C1 segment of cervical spinal cord (tissue), 14 donors: ENCODE measurements at regions not wholly inside any gene's neighbourhood (a gene's known extent, or its start where the extent isn't known, plus 50 kb on each side); places are given as distances from the start of the nearest gene placed in this dataset.
"Not testable (repeated sequence)": the region's sequence is repeated elsewhere in the genome, so short reads cannot be mapped to it uniquely, and the experiment has no call there.

Source experiments
- DNase-seq, 14 donors: peaks; one replicate each; lab custom pipeline; 2025; lab: John Stamatoyannopoulos, UW

DNA sequence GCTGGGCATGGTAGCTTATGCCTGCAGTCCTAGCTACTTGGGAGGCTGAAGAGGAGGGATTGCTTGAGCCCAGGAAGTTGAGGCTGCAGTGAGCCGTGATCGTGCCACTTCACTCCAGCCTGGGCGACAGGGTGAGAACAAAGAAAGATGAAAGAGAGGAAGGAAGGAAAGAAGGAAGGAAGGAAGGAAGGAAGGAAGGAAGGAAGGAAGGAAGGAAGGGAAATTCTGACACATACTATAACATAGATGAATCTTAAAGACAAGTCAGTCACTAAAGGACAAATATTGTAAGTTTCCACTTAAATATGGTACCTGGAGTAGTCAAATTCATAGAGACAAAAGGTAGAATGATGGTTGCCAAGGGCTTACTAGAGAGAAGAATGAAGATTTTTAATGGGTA, 108.0 kb upstream of the CACHD1 start:
- DNase-seq: no peak

DNA sequence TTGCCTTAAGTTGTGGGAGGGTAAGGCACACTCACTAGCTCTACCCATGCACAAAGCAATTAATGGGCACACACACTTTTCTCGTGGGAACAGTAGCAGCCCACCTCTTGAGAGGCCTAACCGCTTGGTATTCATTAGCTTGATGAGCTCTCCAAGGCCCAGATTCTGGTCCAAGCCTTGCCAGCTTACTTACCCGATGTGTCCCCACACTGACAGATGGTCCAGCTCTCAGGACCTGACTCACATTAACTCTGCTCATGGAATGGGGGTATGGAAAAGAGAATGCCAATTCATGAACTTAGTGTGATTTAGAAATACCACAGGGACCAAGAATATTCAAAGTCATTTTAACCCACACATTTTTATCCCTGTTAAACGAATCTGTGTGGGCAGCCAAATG, 106.8 kb upstream of the CACHD1 start:
- peak in 1 of 14 donors; percentile 1 for DNase-seq

DNA sequence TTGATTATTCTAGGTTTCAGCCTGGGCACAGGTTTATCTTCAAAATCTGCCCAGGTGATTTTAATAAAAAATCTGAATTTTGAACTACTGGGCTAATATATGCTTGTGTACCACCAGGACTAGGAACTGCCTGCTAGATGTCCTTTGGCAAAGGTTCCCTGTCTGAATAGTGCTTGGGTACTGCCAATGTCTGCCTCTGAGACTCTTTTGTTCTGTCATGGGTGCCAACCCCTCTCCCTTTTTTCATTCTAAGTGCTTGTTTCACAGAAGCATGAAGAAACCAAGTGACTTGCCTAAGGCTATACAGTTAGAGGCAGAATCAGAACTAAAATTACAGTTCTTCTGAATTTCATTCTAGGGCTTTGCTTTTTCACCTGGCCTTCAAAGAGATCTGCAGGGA, 106.3 kb upstream of the CACHD1 start:
- DNase-seq: peak in 6 of 14 donors; percentile 1 to 11 (median 2)

- DNase-seq: no peak
Observed at GRCh38 chr1:64366821-64367220, 103.1 kb upstream of the CACHD1 start.

DNA sequence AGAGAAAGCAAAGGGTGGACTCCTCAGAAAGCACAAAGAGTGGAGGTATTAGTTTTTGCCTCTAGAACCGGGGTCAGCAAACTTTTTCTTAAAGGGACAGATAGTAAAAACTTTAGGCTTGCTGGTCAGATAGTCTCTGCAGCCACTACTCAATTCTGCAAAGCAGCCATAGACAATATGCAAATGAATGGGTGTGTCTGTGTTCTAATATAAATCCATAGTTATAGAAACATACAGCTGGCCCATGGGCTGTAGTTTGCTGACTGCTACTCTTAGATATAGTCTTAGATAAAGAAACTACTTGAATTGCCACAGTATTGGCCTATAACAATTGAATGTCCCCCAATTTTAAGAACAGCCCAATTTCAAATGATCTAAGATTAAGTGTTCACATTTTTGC, 101.6 kb upstream of the CACHD1 start:
- DNase-seq: no peak

GRCh38 chr1:64378826-64379225, 91.1 kb upstream of the CACHD1 start:
- no peak for DNase-seq

- no peak for DNase-seq
Observed at GRCh38 chr1:64387389-64388285, 82.3 kb upstream of the CACHD1 start.

DNA sequence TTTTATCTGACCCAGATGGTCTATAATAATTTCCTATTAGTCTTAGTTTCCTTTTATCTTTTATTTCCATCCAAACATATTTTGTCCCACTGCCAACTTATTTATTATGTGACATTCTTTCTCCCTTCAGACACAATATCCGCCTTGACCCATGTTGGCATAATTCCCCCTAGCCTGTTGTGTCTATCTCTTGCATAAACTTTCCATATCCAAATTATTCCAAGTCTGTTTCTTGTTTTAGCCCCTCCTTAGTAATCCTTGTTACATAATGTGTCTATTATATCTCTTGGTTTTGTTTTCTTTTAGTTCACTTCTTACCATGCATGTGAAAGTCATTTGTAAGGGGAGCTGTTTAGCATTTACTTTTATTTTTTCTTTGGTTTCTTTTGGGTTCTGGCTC, 81.6 kb upstream of the CACHD1 start:
- no peak for DNase-seq

- no peak for DNase-seq
Observed at GRCh38 chr1:64392109-64392508, 77.8 kb upstream of the CACHD1 start.

GRCh38 chr1:64393790-64394189, 76.1 kb upstream of the CACHD1 start:
- no peak for DNase-seq

GRCh38 chr1:64396817-64397216, 73.1 kb upstream of the CACHD1 start:
- no peak for DNase-seq

GRCh38 chr1:64397541-64397940, 72.4 kb upstream of the CACHD1 start:
- DNase-seq: no peak

- DNase-seq: no peak
Observed at GRCh38 chr1:64398936-64399335, 71.0 kb upstream of the CACHD1 start.

GRCh38 chr1:64401285-64401684, 68.6 kb upstream of the CACHD1 start:
- DNase-seq: no peak

- DNase-seq: no peak
Observed at GRCh38 chr1:64403331-64403730, 66.6 kb upstream of the CACHD1 start.

- DNase-seq: no peak
Observed at GRCh38 chr1:64404202-64404601, 65.7 kb upstream of the CACHD1 start.

GRCh38 chr1:64405833-64406232, 64.1 kb upstream of the CACHD1 start:
- DNase-seq: no peak

DNA sequence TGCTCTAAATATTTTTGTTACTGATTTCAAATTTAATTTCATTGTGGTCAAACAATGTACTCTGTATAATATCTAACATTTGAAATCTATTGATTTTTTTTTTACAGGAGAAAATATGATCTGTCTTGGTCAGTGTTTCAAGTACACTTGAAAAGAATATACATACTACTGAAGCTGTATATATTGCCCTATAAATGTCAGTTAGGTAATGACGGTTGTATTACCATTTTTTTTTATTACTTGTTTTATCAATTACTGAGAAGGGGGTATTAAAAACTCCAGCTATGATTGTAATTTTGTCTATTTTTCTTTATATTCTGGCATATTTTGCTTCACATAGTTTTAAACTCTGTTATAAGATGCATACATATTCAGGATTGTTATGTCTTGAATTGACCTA, 59.7 kb upstream of the CACHD1 start:
- no peak for DNase-seq

GRCh38 chr1:64414855-64415546, 54.9 kb upstream of the CACHD1 start:
- not testable (repeated sequence) for DNase-seq

DNA sequence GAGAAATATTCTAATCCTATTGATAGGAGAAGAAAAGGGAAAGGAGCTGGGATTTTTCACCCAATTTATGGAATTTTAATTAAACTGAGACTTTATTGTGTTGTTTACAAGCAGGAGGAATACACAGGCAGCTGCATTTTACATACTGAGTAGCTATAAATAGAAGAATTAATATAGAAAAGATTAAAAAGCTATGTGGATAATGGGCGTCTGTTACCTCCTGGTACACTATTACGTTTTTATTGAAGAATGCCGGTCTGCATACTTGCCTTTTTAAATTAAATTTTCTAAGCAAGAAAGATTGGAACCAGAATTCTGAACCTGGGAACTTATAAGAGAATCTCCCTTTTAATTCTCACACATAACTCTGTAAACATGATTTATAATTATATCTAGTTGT, 52.1 kb upstream of the CACHD1 start:
- no peak for DNase-seq
